ENCODE measurements at regions not wholly inside any gene's neighbourhood (a gene's known extent, or its start where the extent isn't known, plus 50 kb on each side); places are given as distances from the start of the nearest gene placed in this dataset.

DNA sequence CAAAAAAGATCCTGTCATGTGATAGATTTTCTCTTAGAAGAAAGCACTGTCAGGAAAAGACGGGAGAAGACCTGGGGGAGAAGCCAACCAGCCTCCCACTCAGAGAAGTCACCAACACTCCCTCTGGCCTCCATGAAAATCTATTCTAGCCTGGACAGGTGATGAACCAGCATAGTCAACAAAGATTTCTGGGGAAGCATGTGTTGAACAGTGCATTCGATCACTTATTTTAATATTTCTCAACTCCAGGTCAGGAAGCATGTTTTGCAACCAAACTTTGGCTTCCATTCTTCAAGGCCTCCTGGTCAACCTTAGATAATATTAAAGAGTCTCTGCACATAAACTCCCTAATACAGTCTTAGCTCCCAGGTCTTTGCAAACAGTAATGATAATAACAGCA is 74.7 kb upstream of the ERCC4 start:
- TF ChIP-seq CTCF (conservative IDR thresholded peaks at IDR 0.05; ENCODE audit: low read depth, low read length), result no peak
- no peak for TF ChIP-seq EZH2 (IDR thresholded peaks at IDR 0.05; ENCODE audit: low read length, unreplicated experiment)

Measured in PC-3 (cell line).